HepG2 (cell line): ENCODE measurements at regions not wholly inside any gene's neighbourhood (a gene's known extent, or its start where the extent isn't known, plus 50 kb on each side); places are given as distances from the start of the nearest gene placed in this dataset.

Source experiments
- ARID4A ChIP-seq: sonication (generic); formaldehyde crosslinking; IDR thresholded peaks from 2 replicates; pipeline ENCODE4 v1.5.0; 2020; ENCODE audit warnings: mild to moderate bottlenecking, missing genetic modification reagents, borderline replicate concordance
- FOXP1 ChIP-seq, 2 experiments: fragments of 450-650 bp in 1 of 2; IDR thresholded peaks; 2 replicates each; pipeline ENCODE4 v1.6.1; 2017 to 2018; ENCODE audit warnings: antibody characterized with exemption in 1 of 2
- HNRNPUL1 ChIP-seq: fragments of 200-400 bp; formaldehyde crosslinking; IDR thresholded peaks from 2 replicates; pipeline ENCODE4 v1.6.1; 2017; ENCODE audit warnings: low read depth, mild to moderate bottlenecking, low read length, moderate library complexity
- ONECUT2 ChIP-seq: sonication (generic); formaldehyde crosslinking; IDR thresholded peaks from 2 replicates; pipeline ENCODE4 v1.4.0; 2020; ENCODE audit warnings: missing genetic modification reagents
- SOX13 ChIP-seq, 3 experiments: fragments of 450-650 bp in 1 of 3; sonication (generic) in 1 of 3; formaldehyde crosslinking in 1 of 3; IDR thresholded peaks in 2 of 3; conservative IDR thresholded peaks in 1 of 3; 2 replicates each; pipeline versions ENCODE4 v1.5.0 to v1.6.1; 2016 to 2020; ENCODE audit warnings: antibody characterized with exemption in 1 of 3, mild to moderate bottlenecking in 1 of 3, missing compliant biosample characterization in 1 of 3, missing genetic modification reagents in 1 of 3, moderate library complexity in 1 of 3
- ZNF337 ChIP-seq: sonication (generic); formaldehyde crosslinking; IDR thresholded peaks from 2 replicates; pipeline ENCODE4 v1.5.1; 2020; ENCODE audit warnings: missing genetic modification reagents, low read depth, mild to moderate bottlenecking, borderline replicate concordance
- ZNF644 ChIP-seq: IDR thresholded peaks from 2 replicates; pipeline ENCODE4 v1.6.1; 2016; ENCODE audit warnings: low read depth
- ZNF691 ChIP-seq: sonication (generic); formaldehyde crosslinking; IDR thresholded peaks from 2 replicates; pipeline ENCODE4 v1.4.0; 2020; ENCODE audit warnings: missing genetic modification reagents, low read depth, mild to moderate bottlenecking, borderline replicate concordance
- ZSCAN31 ChIP-seq: sonication (generic); formaldehyde crosslinking; IDR thresholded peaks from 2 replicates; pipeline ENCODE4 v1.5.0; 2020; ENCODE audit warnings: low read depth, mild to moderate bottlenecking, missing genetic modification reagents
- TF ChIP-seq, protein P1 (sequence below): sonication (generic); formaldehyde crosslinking; IDR thresholded peaks from one replicate; pipeline ENCODE4 v1.5.1; 2020; ENCODE audit warnings: mild to moderate bottlenecking, missing genetic modification reagents; ENCODE audit errors: not compliant biosample characterization

DNA sequence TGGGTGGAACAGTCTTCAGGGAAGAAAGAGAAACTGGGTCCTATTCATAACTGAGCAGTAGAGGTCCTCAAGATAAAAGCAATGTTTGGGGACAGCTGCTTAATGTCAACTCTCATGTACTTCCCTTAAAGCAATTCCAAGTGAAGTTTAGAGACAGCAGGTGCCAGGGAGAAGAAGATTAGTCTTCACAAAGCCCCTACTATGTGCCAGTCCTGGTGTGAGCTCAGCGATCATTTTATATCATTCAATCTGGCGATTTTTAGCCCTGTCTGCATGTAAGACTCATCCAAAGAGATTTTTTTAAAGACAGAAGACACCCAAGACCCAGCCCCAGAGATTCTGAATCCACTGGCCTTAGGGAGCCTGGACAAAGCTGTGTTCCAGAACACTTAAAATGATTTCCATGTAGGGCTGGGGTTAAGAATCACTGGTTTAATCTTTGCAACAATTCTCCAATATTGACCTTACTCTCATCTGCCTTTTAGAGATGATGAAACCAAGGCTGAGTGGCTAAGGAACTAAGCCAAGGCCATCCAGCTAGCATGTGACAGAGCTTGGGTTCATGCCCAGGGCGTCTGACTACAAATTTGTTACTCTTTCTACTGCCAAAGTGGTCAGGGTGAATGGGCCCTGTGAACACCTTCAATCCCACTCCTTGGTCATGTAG, 404.5 kb upstream of the TBX3 start (continued):
- TF ChIP-seq SOX13 (IDR thresholded peaks at IDR 0.05): 0 out of 2 replicates have a peak, but pooled peaks have one; percentile 26
- TF ChIP-seq SOX13 (CRISPR knock-in tag; conservative IDR thresholded peaks at IDR 0.05 in 1 of 2, IDR thresholded peaks at IDR 0.05 in 1 of 2): peak in 1 of 2 experiments; percentile 72; a peak in 2 of 4 replicates
- no peak for TF ChIP-seq ZSCAN31 (CRISPR knock-in tag)
- TF ChIP-seq ONECUT2 (CRISPR knock-in tag): no peak
- peak; percentile 77 for TF ChIP-seq ZNF644 (CRISPR knock-in tag)
- TF ChIP-seq FOXP1 (IDR thresholded peaks at IDR 0.05): no peak
- peak; percentile 45; the same call in 1 of the 2 replicates for TF ChIP-seq FOXP1 (CRISPR knock-in tag; IDR thresholded peaks at IDR 0.05)
- no peak for TF ChIP-seq ARID4A (CRISPR knock-in tag)
- TF ChIP-seq ZNF337 (CRISPR knock-in tag): no peak
- no peak for TF ChIP-seq ZNF691 (CRISPR knock-in tag)
- TF ChIP-seq HNRNPUL1: no peak
- TF ChIP-seq, protein P1, sequence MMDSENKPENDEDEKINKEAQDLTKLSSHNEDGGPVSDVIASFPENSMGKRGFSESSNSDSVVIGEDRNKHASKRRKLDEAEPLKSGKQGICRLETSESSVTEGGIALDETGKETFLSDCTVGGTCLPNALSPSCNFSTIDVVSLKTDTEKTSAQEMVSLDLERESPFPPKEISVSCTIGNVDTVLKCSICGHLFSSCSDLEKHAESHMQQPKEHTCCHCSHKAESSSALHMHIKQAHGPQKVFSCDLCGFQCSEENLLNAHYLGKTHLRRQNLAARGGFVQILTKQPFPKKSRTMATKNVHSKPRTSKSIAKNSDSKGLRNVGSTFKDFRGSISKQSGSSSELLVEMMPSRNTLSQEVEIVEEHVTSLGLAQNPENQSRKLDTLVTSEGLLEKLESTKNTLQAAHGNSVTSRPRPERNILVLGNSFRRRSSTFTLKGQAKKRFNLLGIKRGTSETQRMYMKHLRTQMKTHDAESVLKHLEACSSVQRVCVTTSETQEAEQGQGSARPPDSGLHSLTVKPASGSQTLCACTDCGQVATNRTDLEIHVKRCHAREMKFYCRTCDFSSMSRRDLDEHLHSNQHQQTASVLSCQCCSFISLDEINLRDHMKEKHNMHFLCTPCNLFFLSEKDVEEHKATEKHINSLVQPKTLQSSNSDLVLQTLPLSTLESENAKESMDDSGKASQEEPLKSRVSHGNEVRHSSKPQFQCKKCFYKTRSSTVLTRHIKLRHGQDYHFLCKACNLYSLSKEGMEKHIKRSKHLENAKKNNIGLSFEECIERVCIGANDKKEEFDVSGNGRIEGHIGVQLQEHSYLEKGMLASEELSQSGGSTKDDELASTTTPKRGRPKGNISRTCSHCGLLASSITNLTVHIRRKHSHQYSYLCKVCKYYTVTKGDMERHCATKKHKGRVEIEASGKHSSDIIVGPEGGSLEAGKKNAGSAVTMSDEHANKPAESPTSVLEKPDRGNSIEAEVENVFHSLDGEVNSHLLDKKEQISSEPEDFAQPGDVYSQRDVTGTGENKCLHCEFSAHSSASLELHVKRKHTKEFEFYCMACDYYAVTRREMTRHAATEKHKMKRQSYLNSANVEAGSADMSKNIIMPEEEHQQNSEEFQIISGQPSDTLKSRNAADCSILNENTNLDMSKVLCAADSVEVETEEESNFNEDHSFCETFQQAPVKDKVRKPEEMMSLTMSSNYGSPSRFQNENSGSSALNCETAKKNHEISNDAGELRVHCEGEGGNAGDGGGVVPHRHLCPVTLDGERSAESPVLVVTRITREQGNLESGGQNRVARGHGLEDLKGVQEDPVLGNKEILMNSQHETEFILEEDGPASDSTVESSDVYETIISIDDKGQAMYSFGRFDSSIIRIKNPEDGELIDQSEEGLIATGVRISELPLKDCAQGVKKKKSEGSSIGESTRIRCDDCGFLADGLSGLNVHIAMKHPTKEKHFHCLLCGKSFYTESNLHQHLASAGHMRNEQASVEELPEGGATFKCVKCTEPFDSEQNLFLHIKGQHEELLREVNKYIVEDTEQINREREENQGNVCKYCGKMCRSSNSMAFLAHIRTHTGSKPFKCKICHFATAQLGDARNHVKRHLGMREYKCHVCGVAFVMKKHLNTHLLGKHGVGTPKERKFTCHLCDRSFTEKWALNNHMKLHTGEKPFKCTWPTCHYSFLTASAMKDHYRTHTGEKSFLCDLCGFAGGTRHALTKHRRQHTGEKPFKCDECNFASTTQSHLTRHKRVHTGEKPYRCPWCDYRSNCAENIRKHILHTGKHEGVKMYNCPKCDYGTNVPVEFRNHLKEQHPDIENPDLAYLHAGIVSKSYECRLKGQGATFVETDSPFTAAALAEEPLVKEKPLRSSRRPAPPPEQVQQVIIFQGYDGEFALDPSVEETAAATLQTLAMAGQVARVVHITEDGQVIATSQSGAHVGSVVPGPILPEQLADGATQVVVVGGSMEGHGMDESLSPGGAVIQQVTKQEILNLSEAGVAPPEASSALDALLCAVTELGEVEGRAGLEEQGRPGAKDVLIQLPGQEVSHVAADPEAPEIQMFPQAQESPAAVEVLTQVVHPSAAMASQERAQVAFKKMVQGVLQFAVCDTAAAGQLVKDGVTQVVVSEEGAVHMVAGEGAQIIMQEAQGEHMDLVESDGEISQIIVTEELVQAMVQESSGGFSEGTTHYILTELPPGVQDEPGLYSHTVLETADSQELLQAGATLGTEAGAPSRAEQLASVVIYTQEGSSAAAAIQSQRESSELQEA: no peak
